Body of pancreas (tissue), 4 donors: ENCODE measurements at regions not wholly inside any gene's neighbourhood (a gene's known extent, or its start where the extent isn't known, plus 50 kb on each side); places are given as distances from the start of the nearest gene placed in this dataset.

ENCODE experiments used
- ATAC-seq: fragments of 150-250 bp; one replicate; pipeline ENCODE4 v1.9.1; 2016
- DNase-seq, 4 donors: peaks; one replicate each; pipeline ENCODE4 v3.0.0-alpha.2; 2019
- H3K27ac ChIP-seq, 4 donors: fragments of 200-600 bp; sonication (generic); 1 replicate in 3 of 4; 2 replicates in 1 of 4; pipeline versions ENCODE4 v1.5.1 to v1.6.1; 2016 to 2019; ENCODE audit warnings: mild to moderate bottlenecking in 1 of 4, mixed read lengths in 1 of 4, moderate library complexity in 1 of 4
- H3K27me3 ChIP-seq, 2 donors: fragments of 200-600 bp; sonication (generic); one replicate each; pipeline ENCODE4 v1.6.0; 2016; ENCODE audit warnings: mild to moderate bottlenecking in 1 of 2
- H3K36me3 ChIP-seq, 2 donors: fragments of 200-600 bp; sonication (generic); replicated peaks in 1 of 2; 2 replicates each; pipeline ENCODE4 v1.5.1; 2016; ENCODE audit warnings: low read depth in 2 of 2; ENCODE audit not compliant: insufficient read depth in 1 of 2
- H3K4me1 ChIP-seq: fragments of 200-600 bp; sonication (generic); one replicate; pipeline ENCODE4 v1.6.0; 2016
- H3K4me3 ChIP-seq, 2 donors: fragments of 200-600 bp; sonication (generic); 1 replicate in 1 of 2; 2 replicates in 1 of 2; pipeline ENCODE4 v1.5.1; 2016 to 2019
- H3K9me3 ChIP-seq, 3 donors: fragments of 200-600 bp; sonication (generic); 1 replicate in 2 of 3; 2 replicates in 1 of 3; pipeline ENCODE4 v1.5.1; 2016
- CTCF ChIP-seq, 7 experiments: fragments of 450-650 bp in 4 of 7; fragments of 200-600 bp in 3 of 7; sonication (generic) in 3 of 7; IDR thresholded peaks; one replicate each; pipeline ENCODE4 v1.5.1; 2016 to 2019; ENCODE audit warnings: antibody characterized with exemption in 7 of 7
- POLR2A ChIP-seq, 3 donors: fragments of 450-650 bp; IDR thresholded peaks; one replicate each; pipeline ENCODE4 v1.6.1; 2016; ENCODE audit warnings: antibody characterized with exemption in 3 of 3, mild to moderate bottlenecking in 2 of 3
- WGBS, 2 donors: methylation state at CpG; one replicate each; pipeline ENCODE4 v1.1.5; 2017; 5-methylcytosine and 5-hydroxymethylcytosine counted together
- intact Hi-C: fragments of 100-400 bp; cut with DNase I; formaldehyde crosslinking; loops from one replicate; pipeline ENCODE4 v1.15.1; 2023

GRCh38 chr2:195601361-195601760 lies 55.7 kb upstream of the SLC39A10 start:
- H3K4me1 ChIP-seq = no peaks in the 10 kb centered on the region
- H3K27me3 ChIP-seq = no peaks in the 10 kb centered on the region
- ATAC-seq (no peak), DNase-seq (no peak)
- TF ChIP-seq POLR2A (IDR thresholded peaks at IDR 0.05) (no peak), CTCF (IDR thresholded peaks at IDR 0.05) (no peak)
- no peak overlapping the region for H3K27ac ChIP-seq
- H3K4me3 ChIP-seq = no peak overlapping the region
- no peaks in the 10 kb centered on the region for H3K9me3 ChIP-seq
- no peaks in the 10 kb centered on the region for H3K36me3 ChIP-seq
- WGBS, 2 donors = 69 to 79% methylated on average over 6 of the region's 6 CpGs
- intact Hi-C loops = no loop called here

GRCh38 chr2:195600778-195601177 lies 56.2 kb upstream of the SLC39A10 start:
- Histone ChIP-seq H3K4me3 (no peak overlapping the region), H3K27ac (no peak overlapping the region), H3K4me1 (no peaks in the 10 kb centered on the region), H3K27me3 (no peaks in the 10 kb centered on the region), H3K36me3 (no peaks in the 10 kb centered on the region), H3K9me3 (no peaks in the 10 kb centered on the region)
- DNase-seq (no peak), ATAC-seq (no peak)
- intact Hi-C loops = no loop called here
- TF ChIP-seq CTCF (IDR thresholded peaks at IDR 0.05) = no peak
- TF ChIP-seq POLR2A (IDR thresholded peaks at IDR 0.05) = no peak

GRCh38 chr2:195596840-195597239 lies 60.2 kb upstream of the SLC39A10 start:
- TF ChIP-seq CTCF (IDR thresholded peaks at IDR 0.05) (no peak), POLR2A (IDR thresholded peaks at IDR 0.05) (no peak)
- Histone ChIP-seq H3K4me1 (no peaks in the 10 kb centered on the region), H3K27ac (no peak overlapping the region), H3K4me3 (no peak overlapping the region), H3K36me3 (no peaks in the 10 kb centered on the region), H3K27me3 (no peaks in the 10 kb centered on the region), H3K9me3 (no peaks in the 10 kb centered on the region)
- DNase-seq (no peak), ATAC-seq (no peak)
- intact Hi-C loops = no loop called here
- 71 to 74% methylated on average over 3 of the region's 3 CpGs for WGBS, 2 donors

GRCh38 chr2:195595825-195596224 lies 61.2 kb upstream of the SLC39A10 start:
- no peaks in the 10 kb centered on the region for H3K9me3 ChIP-seq
- ATAC-seq (no peak), DNase-seq (no peak)
- H3K4me1 ChIP-seq = no peaks in the 10 kb centered on the region
- 82 to 85% methylated on average over 6 of the region's 6 CpGs for WGBS, 2 donors
- H3K27me3 ChIP-seq = no peaks in the 10 kb centered on the region
- intact Hi-C loops = no loop called here
- TF ChIP-seq CTCF (IDR thresholded peaks at IDR 0.05) (no peak), POLR2A (IDR thresholded peaks at IDR 0.05) (no peak)
- H3K27ac ChIP-seq = no peak overlapping the region
- H3K4me3 ChIP-seq = no peak overlapping the region
- no peaks in the 10 kb centered on the region for H3K36me3 ChIP-seq

- Histone ChIP-seq H3K4me1 (no peaks in the 10 kb centered on the region), H3K4me3 (no peak overlapping the region), H3K9me3 (no peaks in the 10 kb centered on the region), H3K27ac (no peak overlapping the region), H3K36me3 (no peaks in the 10 kb centered on the region), H3K27me3 (no peaks in the 10 kb centered on the region)
- ATAC-seq = no peak
- WGBS, 2 donors = 77 to 88% methylated on average over 4 of the region's 4 CpGs
- no peak for TF ChIP-seq POLR2A (IDR thresholded peaks at IDR 0.05)
- TF ChIP-seq CTCF (IDR thresholded peaks at IDR 0.05) = no peak
- intact Hi-C loops = no loop called here
- DNase-seq = no peak
These were observed 61.9 kb upstream of the SLC39A10 start for GRCh38 chr2:195594919-195595694.
